Peyer's patch (tissue), 4 donors: ENCODE measurements at regions not wholly inside any gene's neighbourhood (a gene's known extent, or its start where the extent isn't known, plus 50 kb on each side); places are given as distances from the start of the nearest gene placed in this dataset.

Experiments
- CTCF ChIP-seq, 6 experiments: fragments of 450-650 bp in 4 of 6; fragments of 200-600 bp in 2 of 6; sonication (generic) in 1 of 6; IDR thresholded peaks; one replicate each; pipeline ENCODE4 v1.5.1; 2017 to 2019; ENCODE audit warnings: antibody characterized with exemption in 6 of 6, mild to moderate bottlenecking in 3 of 6, moderate library complexity in 1 of 6
- POLR2A ChIP-seq, 2 donors: fragments of 450-650 bp; IDR thresholded peaks; one replicate each; pipeline ENCODE4 v1.5.1; 2017; ENCODE audit warnings: antibody characterized with exemption in 2 of 2, mild to moderate bottlenecking in 2 of 2, moderate library complexity in 2 of 2

- TF ChIP-seq POLR2A (IDR thresholded peaks at IDR 0.05) (no peak), CTCF (IDR thresholded peaks at IDR 0.05) (no peak)
Measured at GRCh38 chr14:55954108-55954507, 164.1 kb upstream of the PELI2 start.
